HG03097 (cell line): ENCODE measurements at regions not wholly inside any gene's neighbourhood (a gene's known extent, or its start where the extent isn't known, plus 50 kb on each side); places are given as distances from the start of the nearest gene placed in this dataset.

Source experiments
- ATAC-seq: cut with Tn5 transposase; IDR thresholded peaks from one replicate; pipeline ENCODE4 v1.9.1; 2021; ENCODE audit not compliant: unreplicated experiment, low FRiP score

- ATAC-seq, result no peak
These were observed 227.7 kb upstream of the TOPAZ1 start for GRCh38 chr3:44013967-44014366.

- no peak for ATAC-seq
These were observed 226.5 kb upstream of the TOPAZ1 start for GRCh38 chr3:44015170-44015569.

GRCh38 chr3:44016818-44017217, 224.9 kb upstream of the TOPAZ1 start:
- ATAC-seq, result no peak

- ATAC-seq, result no peak
These were observed 222.8 kb upstream of the TOPAZ1 start for GRCh38 chr3:44018926-44019325.

- no peak for ATAC-seq
These were observed 221.9 kb upstream of the TOPAZ1 start for GRCh38 chr3:44019736-44020135.

- ATAC-seq, result no peak
These were observed 221.5 kb upstream of the TOPAZ1 start for GRCh38 chr3:44020143-44020542.

- ATAC-seq, result no peak
These were observed 219.8 kb upstream of the TOPAZ1 start for GRCh38 chr3:44021651-44022594.

GRCh38 chr3:44023961-44024593, 217.6 kb upstream of the TOPAZ1 start:
- no peak for ATAC-seq

- ATAC-seq, result no peak
These were observed 215.3 kb upstream of the TOPAZ1 start for GRCh38 chr3:44026220-44026865.

- ATAC-seq, result no peak
These were observed 212.6 kb upstream of the TOPAZ1 start for GRCh38 chr3:44029100-44029499.

- ATAC-seq, result no peak
These were observed 211.4 kb upstream of the TOPAZ1 start for GRCh38 chr3:44030285-44030684.

GRCh38 chr3:44030687-44031305, 210.9 kb upstream of the TOPAZ1 start:
- no peak for ATAC-seq

- no peak for ATAC-seq
These were observed 210.0 kb upstream of the TOPAZ1 start for GRCh38 chr3:44031387-44032380.

- ATAC-seq, result no peak
These were observed 209.2 kb upstream of the TOPAZ1 start for GRCh38 chr3:44032487-44032886.

GRCh38 chr3:44033123-44033522, 208.6 kb upstream of the TOPAZ1 start:
- no peak for ATAC-seq

GRCh38 chr3:44036850-44037249, 204.8 kb upstream of the TOPAZ1 start:
- no peak for ATAC-seq

GRCh38 chr3:44039006-44039405, 202.7 kb upstream of the TOPAZ1 start:
- ATAC-seq, result no peak

- no peak for ATAC-seq
These were observed 200.0 kb upstream of the TOPAZ1 start for GRCh38 chr3:44041726-44042125.

GRCh38 chr3:44042772-44043171, 198.9 kb upstream of the TOPAZ1 start:
- ATAC-seq, result no peak
